ENCODE measurements at regions not wholly inside any gene's neighbourhood (a gene's known extent, or its start where the extent isn't known, plus 50 kb on each side); places are given as distances from the start of the nearest gene placed in this dataset.

- no peak overlapping the region for H3K4me2 ChIP-seq (ENCODE audit: low read depth, low read length, poor library complexity, severe bottlenecking)
- no peaks in the 10 kb centered on the region for H3K79me2 ChIP-seq (ENCODE audit: insufficient read depth, low read length)
Observed at GRCh38 chr11:29279716-29280115, 737.1 kb downstream of the KCNA4 start.

GRCh38 chr11:29272019-29272654 is 744.7 kb downstream of the KCNA4 start:
- Histone ChIP-seq H3F3A (ENCODE audit: insufficient read depth) (no peaks in the 10 kb centered on the region), H3K27ac (ENCODE audit: low read depth, low read length) (no peak overlapping the region), H3K36me3 (ENCODE audit: low read length) (no peaks in the 10 kb centered on the region), H3K9ac (ENCODE audit: low read length) (no peak overlapping the region), H3K4me2 (ENCODE audit: low read depth, low read length, poor library complexity, severe bottlenecking) (no peak overlapping the region), H3K9me3 (ENCODE audit: insufficient read depth, low read length) (no peaks in the 10 kb centered on the region), H2AFZ (ENCODE audit: low read depth, low read length, severe bottlenecking) (no peak overlapping the region), H4K20me1 (ENCODE audit: low read depth, low read length) (no peaks in the 10 kb centered on the region), H3K27me3 (ENCODE audit: low read length) (no peaks in the 10 kb centered on the region), H3K9me2 (replicated peaks; ENCODE audit: insufficient read depth, low read length) (no peaks in the 10 kb centered on the region), H3K4me3 (ENCODE audit: insufficient read depth, low read length, poor library complexity, severe bottlenecking) (no peak overlapping the region), H3K79me2 (ENCODE audit: insufficient read depth, low read length) (no peaks in the 10 kb centered on the region)
- no peak for TF ChIP-seq CTCF (IDR thresholded peaks at IDR 0.05; ENCODE audit: insufficient read depth, low read length, poor library complexity, severe bottlenecking)
- no peak for TF ChIP-seq EZH2phosphoT487 (conservative IDR thresholded peaks at IDR 0.05; ENCODE audit: low read length)

More at GRCh38 chr11:29279716-29280115, 737.1 kb downstream of the KCNA4 start:
- no peaks in the 10 kb centered on the region for H3K9me2 ChIP-seq (replicated peaks; ENCODE audit: insufficient read depth, low read length)
- H3K36me3 ChIP-seq (ENCODE audit: low read length): no peaks in the 10 kb centered on the region
- no peaks in the 10 kb centered on the region for H4K20me1 ChIP-seq (ENCODE audit: low read depth, low read length)
- H3K4me3 ChIP-seq (ENCODE audit: insufficient read depth, low read length, poor library complexity, severe bottlenecking): no peak overlapping the region
- H3K9me3 ChIP-seq (ENCODE audit: insufficient read depth, low read length): no peaks in the 10 kb centered on the region
- H3K9ac ChIP-seq (ENCODE audit: low read length): no peak overlapping the region
- no peak for TF ChIP-seq EZH2phosphoT487 (conservative IDR thresholded peaks at IDR 0.05; ENCODE audit: low read length)
- TF ChIP-seq CTCF (IDR thresholded peaks at IDR 0.05; ENCODE audit: insufficient read depth, low read length, poor library complexity, severe bottlenecking): no peak
- H2AFZ ChIP-seq (ENCODE audit: low read depth, low read length, severe bottlenecking): no peak overlapping the region
- no peaks in the 10 kb centered on the region for H3K27me3 ChIP-seq (ENCODE audit: low read length)
- no peak overlapping the region for H3K27ac ChIP-seq (ENCODE audit: low read depth, low read length)
- no peaks in the 10 kb centered on the region for H3F3A ChIP-seq (ENCODE audit: insufficient read depth)

- H3K9me3 ChIP-seq (ENCODE audit: insufficient read depth, low read length): no peaks in the 10 kb centered on the region
- H3K9me2 ChIP-seq (replicated peaks; ENCODE audit: insufficient read depth, low read length): no peaks in the 10 kb centered on the region
- H3K36me3 ChIP-seq (ENCODE audit: low read length): no peaks in the 10 kb centered on the region
- TF ChIP-seq CTCF (IDR thresholded peaks at IDR 0.05; ENCODE audit: insufficient read depth, low read length, poor library complexity, severe bottlenecking): no peak
- TF ChIP-seq EZH2phosphoT487 (conservative IDR thresholded peaks at IDR 0.05; ENCODE audit: low read length): no peak
- H3F3A ChIP-seq (ENCODE audit: insufficient read depth): no peaks in the 10 kb centered on the region
- no peak overlapping the region for H3K4me2 ChIP-seq (ENCODE audit: low read depth, low read length, poor library complexity, severe bottlenecking)
- no peak overlapping the region for H3K4me3 ChIP-seq (ENCODE audit: insufficient read depth, low read length, poor library complexity, severe bottlenecking)
- H2AFZ ChIP-seq (ENCODE audit: low read depth, low read length, severe bottlenecking): no peak overlapping the region
- H3K27me3 ChIP-seq (ENCODE audit: low read length): no peaks in the 10 kb centered on the region
- no peaks in the 10 kb centered on the region for H4K20me1 ChIP-seq (ENCODE audit: low read depth, low read length)
- no peak overlapping the region for H3K27ac ChIP-seq (ENCODE audit: low read depth, low read length)
- no peak overlapping the region for H3K9ac ChIP-seq (ENCODE audit: low read length)
- no peaks in the 10 kb centered on the region for H3K79me2 ChIP-seq (ENCODE audit: insufficient read depth, low read length)
Observed at GRCh38 chr11:29271616-29272015, 745.2 kb downstream of the KCNA4 start.

All from SU-DHL-6 (cell line).